Uterus (tissue), 3 donors: ENCODE measurements at regions not wholly inside any gene's neighbourhood (a gene's known extent, or its start where the extent isn't known, plus 50 kb on each side); places are given as distances from the start of the nearest gene placed in this dataset.

Experiments
- DNase-seq, 2 donors: peaks; one replicate each; pipeline ENCODE4 v3.0.0-alpha.2; 2019 to 2020
- H3K27ac ChIP-seq, 2 donors: fragments of 200-600 bp; sonication (generic); 1 replicate in 1 of 2; 2 replicates in 1 of 2; pipeline ENCODE4 v1.5.1; 2016 to 2018
- H3K27me3 ChIP-seq, 2 donors: fragments of 200-600 bp; sonication (generic); one replicate each; pipeline ENCODE4 v1.5.1; 2018 to 2019; ENCODE audit warnings: control low read depth in 1 of 2
- H3K36me3 ChIP-seq, 2 donors: fragments of 200-600 bp; sonication (generic); one replicate each; pipeline ENCODE4 v1.5.1; 2019; ENCODE audit warnings: control low read depth in 1 of 2
- H3K4me1 ChIP-seq, 2 donors: fragments of 200-600 bp; sonication (generic); one replicate each; pipeline ENCODE4 v1.5.1; 2018 to 2019; ENCODE audit warnings: control low read depth in 1 of 2
- H3K4me3 ChIP-seq, 2 donors: fragments of 200-600 bp; sonication (generic); 1 replicate in 1 of 2; 2 replicates in 1 of 2; pipeline ENCODE4 v1.5.1; 2018 to 2019; ENCODE audit warnings: mild to moderate bottlenecking in 1 of 2
- H3K9me3 ChIP-seq, 2 donors: fragments of 200-600 bp; sonication (generic); one replicate each; pipeline ENCODE4 v1.5.1; 2019; ENCODE audit warnings: control low read depth in 1 of 2
- POLR2A ChIP-seq, 2 donors: fragments of 450-650 bp; IDR thresholded peaks; one replicate each; pipeline ENCODE4 v1.6.1; 2016; ENCODE audit warnings: antibody characterized with exemption in 2 of 2, mild to moderate bottlenecking in 1 of 2, moderate library complexity in 1 of 2
- intact Hi-C: fragments of 100-400 bp; cut with DNase I; formaldehyde crosslinking; loops from one replicate; pipeline ENCODE4 v1.15.1; 2023; ENCODE audit warnings: low total_unique reads
- TF ChIP-seq, protein P1 (sequence below), 4 experiments: fragments of 200-600 bp in 2 of 4; fragments of 450-650 bp in 2 of 4; sonication (generic) in 2 of 4; IDR thresholded peaks; one replicate each; pipeline ENCODE4 v1.5.1; 2016 to 2019; ENCODE audit warnings: antibody characterized with exemption in 4 of 4, mild to moderate bottlenecking in 2 of 4, moderate library complexity in 1 of 4
- donor health status: DM: yes; HTN: yes; CAD: no.

DNA sequence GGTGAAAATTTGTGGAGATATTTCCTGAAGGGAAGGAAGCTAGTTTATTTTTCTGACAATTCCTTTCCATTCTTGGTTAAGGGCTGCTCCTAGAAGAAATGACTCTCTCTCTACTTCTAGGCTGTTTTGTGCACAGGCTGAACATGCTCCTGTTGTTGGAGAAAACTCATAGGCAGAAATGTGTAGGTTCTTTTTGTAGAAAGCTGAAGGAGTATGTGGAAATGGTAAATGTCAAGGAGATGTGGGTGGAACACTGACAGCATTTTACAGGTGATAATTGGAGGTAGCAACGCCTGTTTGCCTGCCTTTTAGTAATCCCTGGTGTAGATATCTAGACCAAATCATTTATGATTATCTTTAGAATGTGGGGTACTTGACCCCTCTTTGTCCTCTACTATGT, 322.2 kb upstream of the TBC1D5 start:
- Histone ChIP-seq H3K4me1 (no peaks in the 10 kb centered on the region), H3K27me3 (no peaks in the 10 kb centered on the region), H3K9me3 (no peaks in the 10 kb centered on the region), H3K27ac (no peak overlapping the region), H3K4me3 (no peak overlapping the region), H3K36me3 (no peaks in the 10 kb centered on the region)
- intact Hi-C loops, result no loop called here
- no peak for DNase-seq
- no peak for TF ChIP-seq POLR2A (IDR thresholded peaks at IDR 0.05)
- TF ChIP-seq, protein P1, sequence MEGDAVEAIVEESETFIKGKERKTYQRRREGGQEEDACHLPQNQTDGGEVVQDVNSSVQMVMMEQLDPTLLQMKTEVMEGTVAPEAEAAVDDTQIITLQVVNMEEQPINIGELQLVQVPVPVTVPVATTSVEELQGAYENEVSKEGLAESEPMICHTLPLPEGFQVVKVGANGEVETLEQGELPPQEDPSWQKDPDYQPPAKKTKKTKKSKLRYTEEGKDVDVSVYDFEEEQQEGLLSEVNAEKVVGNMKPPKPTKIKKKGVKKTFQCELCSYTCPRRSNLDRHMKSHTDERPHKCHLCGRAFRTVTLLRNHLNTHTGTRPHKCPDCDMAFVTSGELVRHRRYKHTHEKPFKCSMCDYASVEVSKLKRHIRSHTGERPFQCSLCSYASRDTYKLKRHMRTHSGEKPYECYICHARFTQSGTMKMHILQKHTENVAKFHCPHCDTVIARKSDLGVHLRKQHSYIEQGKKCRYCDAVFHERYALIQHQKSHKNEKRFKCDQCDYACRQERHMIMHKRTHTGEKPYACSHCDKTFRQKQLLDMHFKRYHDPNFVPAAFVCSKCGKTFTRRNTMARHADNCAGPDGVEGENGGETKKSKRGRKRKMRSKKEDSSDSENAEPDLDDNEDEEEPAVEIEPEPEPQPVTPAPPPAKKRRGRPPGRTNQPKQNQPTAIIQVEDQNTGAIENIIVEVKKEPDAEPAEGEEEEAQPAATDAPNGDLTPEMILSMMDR (IDR thresholded peaks at IDR 0.05), result no peak

DNA sequence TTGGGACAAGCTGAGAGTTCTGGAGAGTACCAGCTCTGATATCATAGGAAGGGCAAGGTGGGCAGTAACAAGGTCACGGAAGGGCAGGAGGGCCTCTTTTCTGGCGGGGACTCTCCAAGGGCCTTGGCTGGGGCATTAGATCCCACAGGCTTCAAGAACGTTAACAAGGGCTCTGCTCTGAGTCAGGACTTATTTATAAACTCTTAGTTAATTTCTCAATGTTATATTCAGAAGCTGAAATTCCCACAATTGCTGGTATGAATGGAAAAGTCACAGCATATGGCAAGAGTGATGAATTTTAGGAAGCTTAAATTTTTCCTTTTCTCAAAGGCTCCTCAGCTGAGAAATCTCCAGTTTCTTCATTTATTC, 320.2 kb upstream of the TBC1D5 start:
- H3K27ac ChIP-seq, result no peak overlapping the region
- no peaks in the 10 kb centered on the region for H3K4me1 ChIP-seq
- no peaks in the 10 kb centered on the region for H3K9me3 ChIP-seq
- no peak overlapping the region for H3K4me3 ChIP-seq
- intact Hi-C loops, result no loop called here
- no peaks in the 10 kb centered on the region for H3K36me3 ChIP-seq
- TF ChIP-seq, protein P1 (IDR thresholded peaks at IDR 0.05), result no peak
- no peak for TF ChIP-seq POLR2A (IDR thresholded peaks at IDR 0.05)
- no peaks in the 10 kb centered on the region for H3K27me3 ChIP-seq
- no peak for DNase-seq

DNA sequence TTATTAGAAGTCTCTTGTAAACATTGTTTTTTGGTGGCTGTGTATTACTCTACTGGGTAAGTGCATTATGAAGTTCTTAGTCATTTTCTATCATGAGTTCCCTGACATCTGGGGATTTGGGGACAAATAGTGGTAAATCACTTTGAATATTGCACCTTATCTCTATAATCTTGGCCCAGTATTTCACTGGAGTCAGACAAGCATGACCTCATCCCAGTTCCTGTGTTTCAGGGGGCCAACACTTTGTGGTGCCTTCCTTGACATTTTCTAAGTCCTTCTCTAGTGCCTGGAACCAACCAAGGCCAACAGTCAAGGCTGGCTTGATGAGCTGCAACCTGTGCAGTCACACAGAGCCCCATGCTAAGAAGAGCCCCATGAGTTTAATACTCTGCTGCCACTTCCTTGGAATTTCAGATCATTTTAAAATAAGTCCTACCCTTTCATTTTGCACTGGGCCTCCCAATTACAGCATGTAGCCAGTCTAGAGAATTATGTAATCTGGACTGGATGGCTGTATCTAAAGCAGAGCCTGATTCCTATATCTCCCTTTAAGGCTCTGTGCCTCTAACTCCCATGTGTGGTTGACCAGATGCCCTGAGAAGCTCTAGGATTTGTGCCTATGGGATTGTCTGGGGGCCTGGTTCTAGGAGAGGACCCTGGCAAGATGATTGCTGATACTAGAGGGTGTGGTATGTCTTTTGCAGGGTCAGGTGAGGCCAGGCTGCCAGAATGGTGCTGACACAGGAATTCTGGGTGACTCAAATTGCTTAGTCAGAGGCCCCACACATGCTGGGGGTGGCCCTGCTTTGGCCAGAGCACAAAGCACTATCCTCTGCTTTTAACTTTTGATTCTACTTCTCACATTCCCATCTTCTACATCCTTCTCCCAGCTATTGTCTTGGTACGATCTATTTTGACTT, 319.6 kb upstream of the TBC1D5 start:
- TF ChIP-seq POLR2A (IDR thresholded peaks at IDR 0.05), result no peak
- TF ChIP-seq, protein P1 (IDR thresholded peaks at IDR 0.05), result no peak
- intact Hi-C loops, result no loop called here
- no peaks in the 10 kb centered on the region for H3K36me3 ChIP-seq
- H3K27ac ChIP-seq, result no peak overlapping the region
- no peaks in the 10 kb centered on the region for H3K9me3 ChIP-seq
- DNase-seq, result no peak
- no peak overlapping the region for H3K4me3 ChIP-seq
- H3K27me3 ChIP-seq, result no peaks in the 10 kb centered on the region
- H3K4me1 ChIP-seq, result no peaks in the 10 kb centered on the region

DNA sequence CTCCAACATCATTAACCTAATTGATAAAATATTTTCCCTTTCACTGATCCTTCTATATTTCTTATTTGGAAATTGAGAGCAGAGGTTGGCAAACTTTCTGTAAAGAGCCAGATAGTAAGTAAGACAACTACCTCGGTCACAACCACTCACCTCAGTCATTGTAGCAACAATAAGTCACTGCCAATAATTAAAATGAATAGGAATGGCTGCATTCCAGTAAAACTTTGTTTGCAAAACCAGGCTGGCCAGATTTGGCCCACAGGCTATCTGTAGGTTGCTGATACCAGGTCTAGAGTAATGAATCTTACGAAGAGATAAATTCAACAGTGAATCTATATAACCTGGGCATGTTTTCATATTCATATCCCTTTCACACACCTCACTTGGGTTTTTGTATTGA, 316.2 kb upstream of the TBC1D5 start:
- Histone ChIP-seq H3K9me3 (no peaks in the 10 kb centered on the region), H3K4me1 (no peaks in the 10 kb centered on the region), H3K4me3 (no peak overlapping the region), H3K27ac (no peak overlapping the region), H3K27me3 (no peaks in the 10 kb centered on the region), H3K36me3 (no peaks in the 10 kb centered on the region)
- intact Hi-C loops, result no loop called here
- no peak for TF ChIP-seq POLR2A (IDR thresholded peaks at IDR 0.05)
- TF ChIP-seq, protein P1 (IDR thresholded peaks at IDR 0.05), result no peak
- no peak for DNase-seq

DNA sequence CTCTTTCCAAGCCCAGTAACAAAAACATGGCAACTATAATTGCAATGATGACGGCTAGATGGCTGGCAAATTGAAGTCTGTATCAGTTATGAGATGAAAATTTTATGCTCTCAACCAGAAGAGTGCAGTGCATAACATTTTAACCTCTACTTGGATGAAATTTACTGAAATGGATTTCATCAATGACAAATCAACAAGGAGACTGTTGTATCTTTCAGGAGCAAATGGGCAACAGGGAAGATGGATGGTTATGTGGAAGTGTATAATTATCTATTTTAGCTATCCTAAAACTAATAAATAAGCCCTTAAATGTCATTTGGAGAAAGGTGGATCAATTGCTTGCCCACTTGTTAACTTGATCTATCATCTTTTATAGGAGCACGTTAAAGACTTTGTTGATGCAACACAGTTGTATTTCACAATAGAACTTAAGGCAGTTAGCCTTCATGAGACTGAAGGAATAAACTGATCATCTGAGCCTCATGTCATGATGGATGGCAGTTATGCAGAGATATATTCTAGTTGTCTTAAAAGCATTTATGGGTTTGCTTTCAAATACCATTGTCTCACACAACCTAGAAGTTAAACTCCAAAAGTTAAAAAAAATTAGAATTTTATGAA, 315.1 kb upstream of the TBC1D5 start:
- TF ChIP-seq, protein P1 (IDR thresholded peaks at IDR 0.05), result no peak
- no peak for TF ChIP-seq POLR2A (IDR thresholded peaks at IDR 0.05)
- Histone ChIP-seq H3K4me1 (no peaks in the 10 kb centered on the region), H3K27ac (no peak overlapping the region), H3K4me3 (no peak overlapping the region), H3K36me3 (no peaks in the 10 kb centered on the region), H3K9me3 (no peaks in the 10 kb centered on the region), H3K27me3 (no peaks in the 10 kb centered on the region)
- intact Hi-C loops, result no loop called here
- DNase-seq, result no peak
